ENCODE measurements at regions not wholly inside any gene's neighbourhood (a gene's known extent, or its start where the extent isn't known, plus 50 kb on each side); places are given as distances from the start of the nearest gene placed in this dataset.

- Mint-ChIP-seq H3K9me3 (no peaks in the 10 kb centered on the region), H3K27me3 (ENCODE audit: insufficient read depth) (no peaks in the 10 kb centered on the region), H3K27ac (no peak overlapping the region), H3K4me3 (no peak overlapping the region), H3K36me3 (ENCODE audit: low read depth) (no peaks in the 10 kb centered on the region), H3K4me1 (no peaks in the 10 kb centered on the region)
- no peaks in the 10 kb centered on the region for H3K27me3 ChIP-seq (ENCODE audit: control insufficient read depth, insufficient read depth, low read length, poor library complexity, severe bottlenecking)
- TF ChIP-seq CTCF (conservative IDR thresholded peaks at IDR 0.05), result no peak
- H3K4me3 ChIP-seq (ENCODE audit: low read length), result no peak overlapping the region
- H3K9me3 ChIP-seq (ENCODE audit: control insufficient read depth, low read length), result no peaks in the 10 kb centered on the region
- no peak for DNase-seq
- no peak overlapping the region for H3K27ac ChIP-seq (ENCODE audit: low read depth, low read length)
- H3K4me1 ChIP-seq (ENCODE audit: control insufficient read depth, insufficient read depth, low read length), result no peaks in the 10 kb centered on the region
- no peak overlapping the region for H3K9ac ChIP-seq (ENCODE audit: extremely low read depth, low read length, poor library complexity, severe bottlenecking)
- WGBS, 2 experiments (ENCODE audit: insufficient coverage in 1 of 2, insufficient read length in 1 of 2), result 77 to 80% methylated on average over 1 of the region's 3 CpGs
- no peaks in the 10 kb centered on the region for H3K36me3 ChIP-seq (ENCODE audit: control insufficient read depth, insufficient read depth, low read length)
Observed at GRCh38 chr2:173785813-173786212, 179.4 kb downstream of the SP3 start.

- WGBS, 2 experiments (ENCODE audit: insufficient coverage in 1 of 2, insufficient read length in 1 of 2), result 64 to 83% methylated on average over 7 of the region's 7 CpGs
- Histone ChIP-seq H3K9me3 (ENCODE audit: control insufficient read depth, low read length) (no peaks in the 10 kb centered on the region), H3K36me3 (ENCODE audit: control insufficient read depth, insufficient read depth, low read length) (no peaks in the 10 kb centered on the region), H3K27me3 (ENCODE audit: control insufficient read depth, insufficient read depth, low read length, poor library complexity, severe bottlenecking) (no peaks in the 10 kb centered on the region), H3K4me1 (ENCODE audit: control insufficient read depth, insufficient read depth, low read length) (no peaks in the 10 kb centered on the region), H3K9ac (ENCODE audit: extremely low read depth, low read length, poor library complexity, severe bottlenecking) (no peak overlapping the region), H3K4me3 (ENCODE audit: low read length) (no peak overlapping the region), H3K27ac (ENCODE audit: low read depth, low read length) (no peak overlapping the region)
- no peak overlapping the region for H3K27ac Mint-ChIP-seq
- DNase-seq, result no peak
- no peak for TF ChIP-seq CTCF (conservative IDR thresholded peaks at IDR 0.05)
- H3K4me1 Mint-ChIP-seq, result peaks cover 6% of the 10 kb centered on the region
- H3K9me3 Mint-ChIP-seq, result no peaks in the 10 kb centered on the region
- H3K36me3 Mint-ChIP-seq (ENCODE audit: low read depth), result no peaks in the 10 kb centered on the region
- no peaks in the 10 kb centered on the region for H3K27me3 Mint-ChIP-seq (ENCODE audit: insufficient read depth)
- no peak overlapping the region for H3K4me3 Mint-ChIP-seq
Observed at GRCh38 chr2:173791502-173791901, 173.7 kb downstream of the SP3 start.

GRCh38 chr2:173792166-173792565, 173.0 kb downstream of the SP3 start:
- no peaks in the 10 kb centered on the region for H3K9me3 ChIP-seq (ENCODE audit: control insufficient read depth, low read length)
- WGBS, 2 experiments (ENCODE audit: insufficient coverage in 1 of 2, insufficient read length in 1 of 2), result 66 to 76% methylated on average over 6 to 7 of the region's 7 CpGs
- H3K27ac Mint-ChIP-seq, result no peak overlapping the region
- peak; percentile 72 for DNase-seq
- H3K4me3 ChIP-seq (ENCODE audit: low read length), result no peak overlapping the region
- H3K9ac ChIP-seq (ENCODE audit: extremely low read depth, low read length, poor library complexity, severe bottlenecking), result no peak overlapping the region
- H3K4me1 ChIP-seq (ENCODE audit: control insufficient read depth, insufficient read depth, low read length), result no peaks in the 10 kb centered on the region
- TF ChIP-seq CTCF (conservative IDR thresholded peaks at IDR 0.05), result no peak
- no peaks in the 10 kb centered on the region for H3K36me3 Mint-ChIP-seq (ENCODE audit: low read depth)
- no peaks in the 10 kb centered on the region for H3K36me3 ChIP-seq (ENCODE audit: control insufficient read depth, insufficient read depth, low read length)
- no peaks in the 10 kb centered on the region for H3K27me3 Mint-ChIP-seq (ENCODE audit: insufficient read depth)
- peaks cover 6% of the 10 kb centered on the region for H3K4me1 Mint-ChIP-seq
- H3K9me3 Mint-ChIP-seq, result no peaks in the 10 kb centered on the region
- no peak overlapping the region for H3K4me3 Mint-ChIP-seq
- H3K27me3 ChIP-seq (ENCODE audit: control insufficient read depth, insufficient read depth, low read length, poor library complexity, severe bottlenecking), result no peaks in the 10 kb centered on the region
- no peak overlapping the region for H3K27ac ChIP-seq (ENCODE audit: low read depth, low read length)
